NOMO-1 treated with dmso at 0.1 percent for 144 hours (cell line): ENCODE measurements at regions not wholly inside any gene's neighbourhood (a gene's known extent, or its start where the extent isn't known, plus 50 kb on each side); places are given as distances from the start of the nearest gene placed in this dataset.

Experiments
- DNase-seq: peaks from one replicate; lab custom pipeline; 2025; ENCODE audit not compliant: unreplicated experiment; lab: John Stamatoyannopoulos, UW

- DNase-seq = no peak
Observed at GRCh38 chr2:102950371-102950946, 188.6 kb downstream of the TMEM182 start.

- DNase-seq = no peak
Observed at GRCh38 chr2:102951249-102951648, 189.4 kb downstream of the TMEM182 start.

GRCh38 chr2:102967451-102967850, 205.6 kb downstream of the TMEM182 start:
- DNase-seq = no peak

- no peak for DNase-seq
Observed at GRCh38 chr2:102968375-102968774, 206.5 kb downstream of the TMEM182 start.

- no peak for DNase-seq
Observed at GRCh38 chr2:102971701-102972100, 209.9 kb downstream of the TMEM182 start.

GRCh38 chr2:102975996-102976975, 214.5 kb downstream of the TMEM182 start:
- peak; percentile 5 for DNase-seq

- no peak for DNase-seq
Observed at GRCh38 chr2:102977426-102978090, 215.7 kb downstream of the TMEM182 start.

GRCh38 chr2:102978091-102978490, 216.3 kb downstream of the TMEM182 start:
- no peak for DNase-seq

GRCh38 chr2:102979429-102979828, 217.6 kb downstream of the TMEM182 start:
- no peak for DNase-seq

- DNase-seq = no peak
Observed at GRCh38 chr2:102983786-102984185, 222.0 kb downstream of the TMEM182 start.

GRCh38 chr2:102986826-102987490, 225.1 kb downstream of the TMEM182 start:
- DNase-seq = no peak

GRCh38 chr2:102992607-102993006, 230.8 kb downstream of the TMEM182 start:
- no peak for DNase-seq

- no peak for DNase-seq
Observed at GRCh38 chr2:102999958-103000357, 238.1 kb downstream of the TMEM182 start.

GRCh38 chr2:103002954-103003353, 241.1 kb downstream of the TMEM182 start:
- no peak for DNase-seq

GRCh38 chr2:103003750-103004260, 242.0 kb downstream of the TMEM182 start:
- no peak for DNase-seq

- no peak for DNase-seq
Observed at GRCh38 chr2:103004426-103004942, 242.7 kb downstream of the TMEM182 start.

GRCh38 chr2:103005393-103005792, 243.6 kb downstream of the TMEM182 start:
- DNase-seq = no peak

- no peak for DNase-seq
Observed at GRCh38 chr2:103007086-103007485, 245.3 kb downstream of the TMEM182 start.

GRCh38 chr2:103008586-103008985, 246.8 kb downstream of the TMEM182 start:
- no peak for DNase-seq

GRCh38 chr2:103009871-103010270, 248.0 kb downstream of the TMEM182 start:
- no peak for DNase-seq

GRCh38 chr2:103010306-103010705, 248.5 kb downstream of the TMEM182 start:
- DNase-seq = no peak
